ENCODE measurements at regions not wholly inside any gene's neighbourhood (a gene's known extent, or its start where the extent isn't known, plus 50 kb on each side); places are given as distances from the start of the nearest gene placed in this dataset.

GRCh38 chr18:47425365-47425764 lies 173.9 kb upstream of the SKOR2 start:
- TF ChIP-seq CTCF (IDR thresholded peaks at IDR 0.05; ENCODE audit: low read length) (no peak), EZH2 (optimal IDR thresholded peaks at IDR 0.05; ENCODE audit: low read depth, low read length) (no peak)

Measured in MM.1S (cell line).